HCT116 (cell line): ENCODE measurements at regions not wholly inside any gene's neighbourhood (a gene's known extent, or its start where the extent isn't known, plus 50 kb on each side); places are given as distances from the start of the nearest gene placed in this dataset.

Experiments
- CEBPB ChIP-seq: IDR thresholded peaks from 2 replicates; pipeline ENCODE4 v1.6.1; 2012; ENCODE audit warnings: low read depth
- CTCF ChIP-seq, 3 experiments: fragments of 200-600 bp in 1 of 3; sonication (generic) in 1 of 3; IDR thresholded peaks in 2 of 3; conservative IDR thresholded peaks in 1 of 3; 2 replicates each; pipeline ENCODE4 v1.5.1; 2012 to 2017; ENCODE audit warnings: low read depth in 2 of 3, low read length in 2 of 3, antibody characterized with exemption in 1 of 3, borderline replicate concordance in 1 of 3, control low read depth in 1 of 3, mild to moderate bottlenecking in 1 of 3, mixed read lengths in 1 of 3, mixed run types in 1 of 3, moderate library complexity in 1 of 3; ENCODE audit not compliant: insufficient read depth in 1 of 3
- EZH2 ChIP-seq: fragments of 200-600 bp; sonication (generic); IDR thresholded peaks from 2 replicates; pipeline ENCODE4 v1.6.1; 2017; ENCODE audit warnings: antibody characterized with exemption, mixed run types
- JUND ChIP-seq: IDR thresholded peaks from 2 replicates; pipeline ENCODE4 v1.6.1; 2012
- POLR2A ChIP-seq: IDR thresholded peaks from 2 replicates; pipeline ENCODE4 v1.7.0; 2011; ENCODE audit warnings: borderline replicate concordance; ENCODE audit not compliant: insufficient read depth, insufficient read length; ENCODE audit errors: extremely low read depth
- POLR2AphosphoS5 ChIP-seq: IDR thresholded peaks from 2 replicates; pipeline ENCODE4 v1.6.1; 2011; ENCODE audit warnings: mild to moderate bottlenecking, low read depth, low read length, moderate library complexity
- RAD21 ChIP-seq: IDR thresholded peaks from 2 replicates; pipeline ENCODE4 v1.6.1; 2012; ENCODE audit warnings: low read depth, mild to moderate bottlenecking
- SP1 ChIP-seq: IDR thresholded peaks from 2 replicates; pipeline ENCODE4 v1.6.1; 2012; ENCODE audit warnings: low read depth
- ZFX ChIP-seq: fragments of 450-650 bp; IDR thresholded peaks from 2 replicates; pipeline ENCODE4 v1.6.1; 2017

GRCh38 chr7:40964610-40965009 lies 738.3 kb downstream of the INHBA start:
- TF ChIP-seq CTCF (IDR thresholded peaks at IDR 0.05 in 2 of 3, conservative IDR thresholded peaks at IDR 0.05 in 1 of 3; ENCODE audit: borderline replicate concordance in 1 of 3, insufficient read depth in 1 of 3, low read depth in 2 of 3, low read length in 2 of 3) = no peak
- no peak for TF ChIP-seq RAD21
- no peak for TF ChIP-seq EZH2
- no peak for TF ChIP-seq POLR2AphosphoS5
- TF ChIP-seq SP1 = no peak
- no peak for TF ChIP-seq JUND
- TF ChIP-seq POLR2A = no peak
- TF ChIP-seq CEBPB = no peak
- no peak for TF ChIP-seq ZFX
